HCT116 (cell line): ENCODE measurements at regions not wholly inside any gene's neighbourhood (a gene's known extent, or its start where the extent isn't known, plus 50 kb on each side); places are given as distances from the start of the nearest gene placed in this dataset.

Experiments
- ATAC-seq: fragments of 200-7000 bp; cut with Tn5 transposase; 2 replicates; pipeline ENCODE4 v1.9.1; 2020; ENCODE audit warnings: mild to moderate bottlenecking, moderate library complexity
- BruUV-seq: library from RNA; stranded (reverse); fragments of 400-500 nt; replicated peaks from 2 replicates; lab custom pipeline; 2021; lab: Mats Ljungman, UMichigan
- CTCF ChIA-PET: fragments of 300-600 bp; sonication (Branson Sonifier 250); formaldehyde crosslinking; loops from one replicate; lab custom pipeline; 2021; ENCODE audit warnings: antibody characterized with exemption; lab: Charles Lee
- POLR2A ChIA-PET: fragments of 300-600, 350-600 bp; sonication (Branson Sonifier 250); formaldehyde crosslinking; loops from one replicate; lab custom pipeline; 2021; ENCODE audit warnings: antibody characterized with exemption; lab: Charles Lee
- RAD21 ChIA-PET, 2 experiments: fragments of 300-600 bp; sonication (Branson Sonifier 250); formaldehyde crosslinking; loops; one replicate each; lab custom pipeline; 2023; ENCODE audit warnings: low total read pairs in 2 of 2; ENCODE audit not compliant: uncharacterized antibody in 2 of 2, unreplicated experiment in 2 of 2, low non-redundant PET in 1 of 2; lab: Charles Lee
- DNase-seq: peaks from one replicate; pipeline ENCODE4 v3.0.0-alpha.2; 2010; ENCODE audit warnings: low read depth, low spot score
- H2AFZ ChIP-seq: fragments of 200-600 bp; shearing (Covaris generic), sonication (generic); 2 replicates; pipeline ENCODE4 v1.6.1; 2017; ENCODE audit warnings: low read depth, mixed run types, mixed read lengths, antibody characterized with exemption, low read length; ENCODE audit not compliant: poor library complexity, severe bottlenecking
- H3K27ac ChIP-seq: 2 replicates; pipeline ENCODE4 v1.5.1; 2012; ENCODE audit warnings: low read depth, low read length
- H3K27me3 ChIP-seq: fragments of 200-600 bp; sonication (generic); 2 replicates; pipeline ENCODE4 v1.6.1; 2016; ENCODE audit warnings: mixed run types, low read length, mixed read lengths; ENCODE audit not compliant: insufficient read depth
- H3K36me3 ChIP-seq, 2 experiments: fragments of 200-500 bp in 1 of 2; fragments of 200-600 bp in 1 of 2; sonication (Bioruptor generic) in 1 of 2; sonication (generic) in 1 of 2; 2 replicates each; pipeline versions ENCODE4 v1.5.1 to v1.6.1; 2014 to 2016; ENCODE audit warnings: low read length in 2 of 2, inconsistent platforms in 1 of 2, mixed read lengths in 1 of 2, mixed run types in 1 of 2; ENCODE audit not compliant: insufficient read depth in 2 of 2, control insufficient read depth in 1 of 2
- H3K4me1 ChIP-seq, 2 experiments: fragments of 200-600 bp in 1 of 2; sonication (generic) in 1 of 2; 2 replicates each; pipeline versions ENCODE4 v1.5.1 to v1.6.1; 2012 to 2017; ENCODE audit warnings: low read length in 2 of 2, inconsistent platforms in 1 of 2, mild to moderate bottlenecking in 1 of 2, mixed read lengths in 1 of 2, mixed run types in 1 of 2, moderate library complexity in 1 of 2; ENCODE audit not compliant: insufficient read depth in 2 of 2, control insufficient read depth in 1 of 2
- H3K4me2 ChIP-seq: fragments of 200-600 bp; sonication (generic); 2 replicates; pipeline ENCODE4 v1.6.1; 2017; ENCODE audit warnings: mixed run types, low read length, mixed read lengths
- H3K4me3 ChIP-seq, 2 experiments: fragments of 200-600 bp in 1 of 2; sonication (generic) in 1 of 2; replicated peaks in 1 of 2; 2 replicates each; pipeline ENCODE4 v1.5.1; 2011 to 2016; ENCODE audit warnings: low read length in 2 of 2, control low read depth in 1 of 2, low read depth in 1 of 2, mild to moderate bottlenecking in 1 of 2, mixed read lengths in 1 of 2, mixed run types in 1 of 2
- H3K79me2 ChIP-seq: fragments of 200-600 bp; sonication (generic); 2 replicates; pipeline ENCODE4 v1.6.1; 2017; ENCODE audit warnings: mild to moderate bottlenecking, mixed run types, low read length, moderate library complexity, mixed read lengths; ENCODE audit not compliant: insufficient read depth
- H3K9ac ChIP-seq: fragments of 200-600 bp; sonication (generic); 2 replicates; pipeline ENCODE4 v1.6.1; 2016; ENCODE audit warnings: low read length, mixed read lengths
- H3K9me2 ChIP-seq: fragments of 200-600 bp; sonication (generic), shearing (Covaris generic); 2 replicates; pipeline ENCODE4 v1.6.1; 2017; ENCODE audit warnings: mixed run types, mild to moderate bottlenecking, moderate library complexity; ENCODE audit not compliant: insufficient read depth
- H3K9me3 ChIP-seq, 2 experiments: fragments of 200-500 bp in 1 of 2; fragments of 200-600 bp in 1 of 2; sonication (Bioruptor generic) in 1 of 2; sonication (generic) in 1 of 2; 2 replicates each; pipeline ENCODE4 v1.6.1; 2014 to 2017; ENCODE audit warnings: low read length in 2 of 2, mixed read lengths in 2 of 2, inconsistent platforms in 1 of 2, low read depth in 1 of 2, mild to moderate bottlenecking in 1 of 2, mixed run types in 1 of 2, moderate library complexity in 1 of 2; ENCODE audit not compliant: control insufficient read depth in 1 of 2, insufficient read depth in 1 of 2
- H4K20me1 ChIP-seq: fragments of 200-600 bp; sonication (generic), shearing (Covaris generic); 2 replicates; pipeline ENCODE4 v1.6.1; 2017; ENCODE audit warnings: mixed run types, mild to moderate bottlenecking, moderate library complexity; ENCODE audit not compliant: insufficient read depth
- ATF3 ChIP-seq: IDR thresholded peaks from 2 replicates; pipeline ENCODE4 v1.6.1; 2012
- CBX3 ChIP-seq: IDR thresholded peaks from 2 replicates; pipeline ENCODE4 v1.6.1; 2012; ENCODE audit warnings: low read depth
- CEBPB ChIP-seq: IDR thresholded peaks from 2 replicates; pipeline ENCODE4 v1.6.1; 2012; ENCODE audit warnings: low read depth
- EGR1 ChIP-seq: IDR thresholded peaks from 2 replicates; pipeline ENCODE4 v1.6.1; 2012; ENCODE audit warnings: low read depth
- ELF1 ChIP-seq: IDR thresholded peaks from 2 replicates; pipeline ENCODE4 v1.6.1; 2012; ENCODE audit warnings: low read depth, borderline replicate concordance
- EZH2 ChIP-seq: fragments of 200-600 bp; sonication (generic); IDR thresholded peaks from 2 replicates; pipeline ENCODE4 v1.6.1; 2017; ENCODE audit warnings: antibody characterized with exemption, mixed run types
- EZH2phosphoT487 ChIP-seq: fragments of 200-600 bp; IDR thresholded peaks from 2 replicates; pipeline ENCODE4 v1.6.1; 2018; ENCODE audit warnings: antibody characterized with exemption, borderline replicate concordance
- FOSL1 ChIP-seq: IDR thresholded peaks from 2 replicates; pipeline ENCODE4 v1.6.1; 2012; ENCODE audit warnings: low read depth
- JUND ChIP-seq: IDR thresholded peaks from 2 replicates; pipeline ENCODE4 v1.6.1; 2012
- POLR2A ChIP-seq: IDR thresholded peaks from 2 replicates; pipeline ENCODE4 v1.7.0; 2011; ENCODE audit warnings: borderline replicate concordance; ENCODE audit not compliant: insufficient read depth, insufficient read length; ENCODE audit errors: extremely low read depth
- RAD21 ChIP-seq: IDR thresholded peaks from 2 replicates; pipeline ENCODE4 v1.6.1; 2012; ENCODE audit warnings: low read depth, mild to moderate bottlenecking
- SP1 ChIP-seq: IDR thresholded peaks from 2 replicates; pipeline ENCODE4 v1.6.1; 2012; ENCODE audit warnings: low read depth
- SRF ChIP-seq: IDR thresholded peaks from 2 replicates; pipeline ENCODE4 v1.6.1; 2012; ENCODE audit warnings: low read depth
- TCF7L2 ChIP-seq: IDR thresholded peaks from 2 replicates; pipeline ENCODE4 v1.7.0; 2011; ENCODE audit warnings: borderline replicate concordance, inconsistent platforms; ENCODE audit not compliant: insufficient read depth, insufficient read length; ENCODE audit errors: extremely low read depth
- ZFX ChIP-seq: fragments of 450-650 bp; IDR thresholded peaks from 2 replicates; pipeline ENCODE4 v1.6.1; 2017
- ZNF274 ChIP-seq: fragments of 200-500 bp; sonication (Bioruptor generic); IDR thresholded peaks from 2 replicates; pipeline ENCODE4 v1.6.1; 2014; ENCODE audit warnings: mild to moderate bottlenecking, low read depth, low read length, inconsistent platforms
- intact Hi-C: fragments of 100-400 bp; cut with micrococcal nuclease; formaldehyde crosslinking; loops from 2 replicates; pipeline ENCODE4 v1.10.0; 2022
- TF ChIP-seq, protein P1 (sequence below): IDR thresholded peaks from 2 replicates; pipeline ENCODE4 v1.6.1; 2012
- TF ChIP-seq, protein P2 (sequence below): IDR thresholded peaks from 2 replicates; pipeline ENCODE4 v1.6.1; 2011; ENCODE audit warnings: mild to moderate bottlenecking, low read length, moderate library complexity; ENCODE audit not compliant: insufficient replicate concordance; ENCODE audit errors: extremely low read depth
- TF ChIP-seq, protein P3 (sequence below), 3 experiments: fragments of 200-600 bp in 1 of 3; sonication (generic) in 1 of 3; IDR thresholded peaks in 2 of 3; conservative IDR thresholded peaks in 1 of 3; 2 replicates each; pipeline ENCODE4 v1.5.1; 2012 to 2017; ENCODE audit warnings: low read depth in 2 of 3, low read length in 2 of 3, antibody characterized with exemption in 1 of 3, borderline replicate concordance in 1 of 3, control low read depth in 1 of 3, mild to moderate bottlenecking in 1 of 3, mixed read lengths in 1 of 3, mixed run types in 1 of 3, moderate library complexity in 1 of 3; ENCODE audit not compliant: insufficient read depth in 1 of 3
- TF ChIP-seq, protein P4 (sequence below): IDR thresholded peaks from 2 replicates; pipeline ENCODE4 v1.6.1; 2012; ENCODE audit warnings: low read depth

- Histone ChIP-seq H3K9me3 (peaks cover 0 to 6% of the 10 kb centered on the region in 2 experiments; a peak in 2 of 4 replicates), H3K36me3 (no peaks in the 10 kb centered on the region), H3K27ac (no peak overlapping the region), H2AFZ (no peak overlapping the region), H3K79me2 (no peaks in the 10 kb centered on the region), H3K4me3 (no peak overlapping the region), H3K9me2 (no peaks in the 10 kb centered on the region), H3K27me3 (no peaks in the 10 kb centered on the region), H4K20me1 (no peaks in the 10 kb centered on the region), H3K4me1 (no peaks in the 10 kb centered on the region), H3K4me2 (no peak overlapping the region), H3K9ac (no peak overlapping the region)
- intact Hi-C loops: no loop called here
- ChIA-PET CTCF (no interaction called here), POLR2A (no interaction called here), RAD21 (no interaction called here)
- TF ChIP-seq RAD21 (no peak), JUND (no peak), EZH2 (no peak), SP1 (no peak), SRF (no peak), CEBPB (no peak), FOSL1 (no peak), ATF3 (no peak), ZNF274 (no peak), EGR1 (no peak), POLR2A (no peak), TCF7L2 (no peak), EZH2phosphoT487 (no peak), CBX3 (no peak), ELF1 (no peak), ZFX (no peak)
- TF ChIP-seq, protein P1, sequence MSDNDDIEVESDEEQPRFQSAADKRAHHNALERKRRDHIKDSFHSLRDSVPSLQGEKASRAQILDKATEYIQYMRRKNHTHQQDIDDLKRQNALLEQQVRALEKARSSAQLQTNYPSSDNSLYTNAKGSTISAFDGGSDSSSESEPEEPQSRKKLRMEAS: no peak
- TF ChIP-seq, protein P2, sequence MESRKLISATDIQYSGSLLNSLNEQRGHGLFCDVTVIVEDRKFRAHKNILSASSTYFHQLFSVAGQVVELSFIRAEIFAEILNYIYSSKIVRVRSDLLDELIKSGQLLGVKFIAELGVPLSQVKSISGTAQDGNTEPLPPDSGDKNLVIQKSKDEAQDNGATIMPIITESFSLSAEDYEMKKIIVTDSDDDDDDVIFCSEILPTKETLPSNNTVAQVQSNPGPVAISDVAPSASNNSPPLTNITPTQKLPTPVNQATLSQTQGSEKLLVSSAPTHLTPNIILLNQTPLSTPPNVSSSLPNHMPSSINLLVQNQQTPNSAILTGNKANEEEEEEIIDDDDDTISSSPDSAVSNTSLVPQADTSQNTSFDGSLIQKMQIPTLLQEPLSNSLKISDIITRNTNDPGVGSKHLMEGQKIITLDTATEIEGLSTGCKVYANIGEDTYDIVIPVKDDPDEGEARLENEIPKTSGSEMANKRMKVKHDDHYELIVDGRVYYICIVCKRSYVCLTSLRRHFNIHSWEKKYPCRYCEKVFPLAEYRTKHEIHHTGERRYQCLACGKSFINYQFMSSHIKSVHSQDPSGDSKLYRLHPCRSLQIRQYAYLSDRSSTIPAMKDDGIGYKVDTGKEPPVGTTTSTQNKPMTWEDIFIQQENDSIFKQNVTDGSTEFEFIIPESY: no peak
- TF ChIP-seq, protein P3, sequence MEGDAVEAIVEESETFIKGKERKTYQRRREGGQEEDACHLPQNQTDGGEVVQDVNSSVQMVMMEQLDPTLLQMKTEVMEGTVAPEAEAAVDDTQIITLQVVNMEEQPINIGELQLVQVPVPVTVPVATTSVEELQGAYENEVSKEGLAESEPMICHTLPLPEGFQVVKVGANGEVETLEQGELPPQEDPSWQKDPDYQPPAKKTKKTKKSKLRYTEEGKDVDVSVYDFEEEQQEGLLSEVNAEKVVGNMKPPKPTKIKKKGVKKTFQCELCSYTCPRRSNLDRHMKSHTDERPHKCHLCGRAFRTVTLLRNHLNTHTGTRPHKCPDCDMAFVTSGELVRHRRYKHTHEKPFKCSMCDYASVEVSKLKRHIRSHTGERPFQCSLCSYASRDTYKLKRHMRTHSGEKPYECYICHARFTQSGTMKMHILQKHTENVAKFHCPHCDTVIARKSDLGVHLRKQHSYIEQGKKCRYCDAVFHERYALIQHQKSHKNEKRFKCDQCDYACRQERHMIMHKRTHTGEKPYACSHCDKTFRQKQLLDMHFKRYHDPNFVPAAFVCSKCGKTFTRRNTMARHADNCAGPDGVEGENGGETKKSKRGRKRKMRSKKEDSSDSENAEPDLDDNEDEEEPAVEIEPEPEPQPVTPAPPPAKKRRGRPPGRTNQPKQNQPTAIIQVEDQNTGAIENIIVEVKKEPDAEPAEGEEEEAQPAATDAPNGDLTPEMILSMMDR (IDR thresholded peaks at IDR 0.05 in 2 of 3, conservative IDR thresholded peaks at IDR 0.05 in 1 of 3; ENCODE audit: borderline replicate concordance in 1 of 3, insufficient read depth in 1 of 3, low read depth in 2 of 3, low read length in 2 of 3): no peak
- TF ChIP-seq, protein P4, sequence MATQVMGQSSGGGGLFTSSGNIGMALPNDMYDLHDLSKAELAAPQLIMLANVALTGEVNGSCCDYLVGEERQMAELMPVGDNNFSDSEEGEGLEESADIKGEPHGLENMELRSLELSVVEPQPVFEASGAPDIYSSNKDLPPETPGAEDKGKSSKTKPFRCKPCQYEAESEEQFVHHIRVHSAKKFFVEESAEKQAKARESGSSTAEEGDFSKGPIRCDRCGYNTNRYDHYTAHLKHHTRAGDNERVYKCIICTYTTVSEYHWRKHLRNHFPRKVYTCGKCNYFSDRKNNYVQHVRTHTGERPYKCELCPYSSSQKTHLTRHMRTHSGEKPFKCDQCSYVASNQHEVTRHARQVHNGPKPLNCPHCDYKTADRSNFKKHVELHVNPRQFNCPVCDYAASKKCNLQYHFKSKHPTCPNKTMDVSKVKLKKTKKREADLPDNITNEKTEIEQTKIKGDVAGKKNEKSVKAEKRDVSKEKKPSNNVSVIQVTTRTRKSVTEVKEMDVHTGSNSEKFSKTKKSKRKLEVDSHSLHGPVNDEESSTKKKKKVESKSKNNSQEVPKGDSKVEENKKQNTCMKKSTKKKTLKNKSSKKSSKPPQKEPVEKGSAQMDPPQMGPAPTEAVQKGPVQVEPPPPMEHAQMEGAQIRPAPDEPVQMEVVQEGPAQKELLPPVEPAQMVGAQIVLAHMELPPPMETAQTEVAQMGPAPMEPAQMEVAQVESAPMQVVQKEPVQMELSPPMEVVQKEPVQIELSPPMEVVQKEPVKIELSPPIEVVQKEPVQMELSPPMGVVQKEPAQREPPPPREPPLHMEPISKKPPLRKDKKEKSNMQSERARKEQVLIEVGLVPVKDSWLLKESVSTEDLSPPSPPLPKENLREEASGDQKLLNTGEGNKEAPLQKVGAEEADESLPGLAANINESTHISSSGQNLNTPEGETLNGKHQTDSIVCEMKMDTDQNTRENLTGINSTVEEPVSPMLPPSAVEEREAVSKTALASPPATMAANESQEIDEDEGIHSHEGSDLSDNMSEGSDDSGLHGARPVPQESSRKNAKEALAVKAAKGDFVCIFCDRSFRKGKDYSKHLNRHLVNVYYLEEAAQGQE: no peak
- DNase-seq (no peak), ATAC-seq (no peak)
- no TSS peak for BruUV-seq
These were observed 1478.3 kb downstream of the UQCRFS1 start for GRCh38 chr19:27734496-27735220.
